ENCODE measurements at regions not wholly inside any gene's neighbourhood (a gene's known extent, or its start where the extent isn't known, plus 50 kb on each side); places are given as distances from the start of the nearest gene placed in this dataset.

- DNase-seq (ENCODE audit: low spot score), result no peak
- no peak for TF ChIP-seq CTCF (IDR thresholded peaks at IDR 0.05)
- H3K9me3 ChIP-seq, result no peaks in the 10 kb centered on the region
- no peaks in the 10 kb centered on the region for H3K4me1 ChIP-seq
- H3K27ac ChIP-seq, result no peak overlapping the region
- no peak overlapping the region for H3K4me3 ChIP-seq
- no peaks in the 10 kb centered on the region for H3K36me3 ChIP-seq
- no peaks in the 10 kb centered on the region for H3K27me3 ChIP-seq
These were observed 302.7 kb downstream of the CCER1 start for GRCh38 chr12:90652280-90652679.

GRCh38 chr12:90645181-90645580 is 309.8 kb downstream of the CCER1 start:
- Histone ChIP-seq H3K4me3 (no peak overlapping the region), H3K27ac (no peak overlapping the region), H3K36me3 (no peaks in the 10 kb centered on the region), H3K9me3 (no peaks in the 10 kb centered on the region), H3K4me1 (no peaks in the 10 kb centered on the region), H3K27me3 (no peaks in the 10 kb centered on the region)
- no peak for TF ChIP-seq CTCF (IDR thresholded peaks at IDR 0.05)
- no peak for DNase-seq (ENCODE audit: low spot score)

GRCh38 chr12:90631591-90632212 is 323.3 kb downstream of the CCER1 start:
- H3K4me3 ChIP-seq, result no peak overlapping the region

GRCh38 chr12:90630006-90630405 is 325.0 kb downstream of the CCER1 start:
- DNase-seq (ENCODE audit: low spot score), result no peak
- Histone ChIP-seq H3K4me1 (no peaks in the 10 kb centered on the region), H3K9me3 (peaks cover 0 to 11% of the 10 kb centered on the region in 2 donors), H3K36me3 (no peaks in the 10 kb centered on the region), H3K27me3 (no peaks in the 10 kb centered on the region), H3K4me3 (no peak overlapping the region), H3K27ac (no peak overlapping the region)
- TF ChIP-seq CTCF (IDR thresholded peaks at IDR 0.05), result no peak

More at GRCh38 chr12:90631591-90632212, 323.3 kb downstream of the CCER1 start:
- no peaks in the 10 kb centered on the region for H3K4me1 ChIP-seq
- peaks cover 0 to 11% of the 10 kb centered on the region in 2 donors for H3K9me3 ChIP-seq
- no peak for TF ChIP-seq CTCF (IDR thresholded peaks at IDR 0.05)
- H3K27me3 ChIP-seq, result no peaks in the 10 kb centered on the region
- H3K36me3 ChIP-seq, result no peaks in the 10 kb centered on the region
- no peak overlapping the region for H3K27ac ChIP-seq
- DNase-seq (ENCODE audit: low spot score), result no peak

- DNase-seq (ENCODE audit: low spot score), result no peak
- no peaks in the 10 kb centered on the region for H3K4me1 ChIP-seq
- no peaks in the 10 kb centered on the region for H3K27me3 ChIP-seq
- H3K9me3 ChIP-seq, result peaks cover 0 to 3% of the 10 kb centered on the region in 2 donors
- H3K4me3 ChIP-seq, result no peak overlapping the region
- TF ChIP-seq CTCF (IDR thresholded peaks at IDR 0.05), result no peak
- no peak overlapping the region for H3K27ac ChIP-seq
- H3K36me3 ChIP-seq, result no peaks in the 10 kb centered on the region
These were observed 326.8 kb downstream of the CCER1 start for GRCh38 chr12:90628213-90628612.

Data from right atrium auricular region (tissue), 2 donors.